ENCODE measurements at regions not wholly inside any gene's neighbourhood (a gene's known extent, or its start where the extent isn't known, plus 50 kb on each side); places are given as distances from the start of the nearest gene placed in this dataset.

- peak; percentile 95 for DNase-seq (ENCODE audit: low read depth)
These were observed 136.8 kb upstream of the ID2 start for GRCh38 chr2:8544786-8545694.

GRCh38 chr2:8545695-8546611 lies 135.9 kb upstream of the ID2 start:
- no peak for DNase-seq (ENCODE audit: low read depth)
- no peak for TF ChIP-seq CTCF (conservative IDR thresholded peaks at IDR 0.05; ENCODE audit: control insufficient read depth, insufficient read depth, low read depth, low read length)
- H3K4me3 ChIP-seq (ENCODE audit: control insufficient read depth, low read depth, low read length), result no peak overlapping the region

More at GRCh38 chr2:8544786-8545694, 136.8 kb upstream of the ID2 start:
- no peak overlapping the region for H3K4me3 ChIP-seq (ENCODE audit: control insufficient read depth, low read depth, low read length)
- TF ChIP-seq CTCF (conservative IDR thresholded peaks at IDR 0.05; ENCODE audit: control insufficient read depth, insufficient read depth, low read depth, low read length), result peak; percentile 48

DNA sequence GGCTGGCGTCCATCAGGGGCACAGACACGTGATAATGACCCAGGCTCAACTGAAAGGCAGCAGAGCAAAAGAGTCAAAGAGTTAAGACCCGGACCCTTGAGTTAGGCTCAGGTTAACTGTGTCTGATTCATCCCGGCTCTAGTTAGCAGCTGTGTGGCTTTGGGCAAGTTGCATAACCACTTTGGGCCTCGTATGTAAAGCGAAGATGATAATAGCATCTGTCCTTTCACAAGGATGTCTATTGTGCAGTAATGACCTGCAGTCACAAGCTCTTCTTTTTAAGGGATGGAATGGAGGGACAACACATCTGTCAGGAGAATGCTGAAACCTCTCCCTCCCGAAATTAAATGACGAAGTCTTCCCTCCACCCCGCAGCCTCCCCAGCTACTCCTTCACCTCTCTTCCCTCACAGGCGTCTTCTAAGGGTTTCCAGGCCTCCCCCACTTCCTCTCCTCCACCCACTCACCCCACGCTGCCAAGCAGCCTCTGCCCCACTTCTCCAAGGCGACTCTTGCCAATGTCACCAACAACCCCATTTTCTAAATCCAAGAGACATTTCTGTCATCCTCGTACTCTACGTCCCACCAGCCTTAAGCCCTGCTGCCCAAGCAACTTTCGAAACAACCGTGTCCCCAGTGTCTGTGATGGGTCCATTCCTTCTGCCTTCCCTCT lies 135.1 kb upstream of the ID2 start:
- TF ChIP-seq CTCF (conservative IDR thresholded peaks at IDR 0.05; ENCODE audit: control insufficient read depth, insufficient read depth, low read depth, low read length), result no peak
- H3K4me3 ChIP-seq (ENCODE audit: control insufficient read depth, low read depth, low read length), result no peak overlapping the region
- DNase-seq (ENCODE audit: low read depth), result no peak

- no peak for TF ChIP-seq CTCF (conservative IDR thresholded peaks at IDR 0.05; ENCODE audit: control insufficient read depth, insufficient read depth, low read depth, low read length)
- no peak for DNase-seq (ENCODE audit: low read depth)
- no peak overlapping the region for H3K4me3 ChIP-seq (ENCODE audit: control insufficient read depth, low read depth, low read length)
These were observed 134.4 kb upstream of the ID2 start for GRCh38 chr2:8547284-8548064.

- no peak for DNase-seq (ENCODE audit: low read depth)
- TF ChIP-seq CTCF (conservative IDR thresholded peaks at IDR 0.05; ENCODE audit: control insufficient read depth, insufficient read depth, low read depth, low read length), result no peak
- no peak overlapping the region for H3K4me3 ChIP-seq (ENCODE audit: control insufficient read depth, low read depth, low read length)
These were observed 133.7 kb upstream of the ID2 start for GRCh38 chr2:8548065-8548618.

Measured in fibroblast of mammary gland (primary cell).